Mesendoderm (in vitro differentiated cells): ENCODE measurements at regions not wholly inside any gene's neighbourhood (a gene's known extent, or its start where the extent isn't known, plus 50 kb on each side); places are given as distances from the start of the nearest gene placed in this dataset.

Source experiments
- DNase-seq: peaks from one replicate; pipeline ENCODE4 v3.0.0; 2013
- H2AK5ac ChIP-seq: 2 replicates; pipeline ENCODE4 v1.6.1; 2013; ENCODE audit warnings: low read length, inconsistent platforms
- H2BK120ac ChIP-seq: 2 replicates; pipeline ENCODE4 v1.6.1; 2013; ENCODE audit warnings: low read depth, mild to moderate bottlenecking, low read length, moderate library complexity, mixed read lengths
- H2BK15ac ChIP-seq: replicated peaks from 2 replicates; pipeline ENCODE4 v1.6.1; 2013; ENCODE audit warnings: low read depth, mild to moderate bottlenecking, moderate library complexity
- H2BK5ac ChIP-seq: 2 replicates; pipeline ENCODE4 v1.6.1; 2013; ENCODE audit warnings: low read length, inconsistent platforms
- H3K18ac ChIP-seq: 2 replicates; pipeline ENCODE4 v1.6.1; 2013; ENCODE audit warnings: mild to moderate bottlenecking, low read length, mixed read lengths
- H3K23ac ChIP-seq: one replicate; pipeline ENCODE4 v1.6.1; 2013; ENCODE audit warnings: low read length
- H3K27ac ChIP-seq: 2 replicates; pipeline ENCODE4 v1.5.1; 2013; ENCODE audit warnings: low read depth, mild to moderate bottlenecking, inconsistent platforms, low read length, moderate library complexity
- H3K27me3 ChIP-seq: 2 replicates; pipeline ENCODE4 v1.6.1; 2013; ENCODE audit warnings: low read length, control low read depth, mild to moderate bottlenecking, inconsistent platforms; ENCODE audit not compliant: insufficient read depth, poor library complexity
- H3K36me3 ChIP-seq: 2 replicates; pipeline ENCODE4 v1.6.1; 2013; ENCODE audit warnings: low read length, inconsistent platforms; ENCODE audit not compliant: control insufficient read depth, insufficient read depth
- H3K4ac ChIP-seq: one replicate; pipeline ENCODE4 v1.6.1; 2013; ENCODE audit warnings: low read depth, mild to moderate bottlenecking, low read length, moderate library complexity
- H3K4me1 ChIP-seq: 2 replicates; pipeline ENCODE4 v1.6.1; 2013; ENCODE audit warnings: low read depth, low read length, inconsistent platforms; ENCODE audit not compliant: control insufficient read depth
- H3K4me2 ChIP-seq: 2 replicates; pipeline ENCODE4 v1.6.1; 2013; ENCODE audit warnings: low read length
- H3K4me3 ChIP-seq: 2 replicates; pipeline ENCODE4 v1.5.1; 2013; ENCODE audit warnings: mild to moderate bottlenecking, low read length
- H3K56ac ChIP-seq: one replicate; pipeline ENCODE4 v1.6.1; 2013; ENCODE audit warnings: low read length
- H3K79me1 ChIP-seq: 2 replicates; pipeline ENCODE4 v1.6.1; 2013; ENCODE audit warnings: low read length, inconsistent platforms
- H3K79me2 ChIP-seq: 2 replicates; pipeline ENCODE4 v1.6.1; 2013; ENCODE audit warnings: mild to moderate bottlenecking, low read length; ENCODE audit not compliant: control insufficient read depth, insufficient read depth
- H3K9ac ChIP-seq: 2 replicates; pipeline ENCODE4 v1.6.1; 2013; ENCODE audit warnings: low read length, inconsistent platforms
- H4K5ac ChIP-seq: one replicate; pipeline ENCODE4 v1.6.1; 2013; ENCODE audit warnings: low read length
- H4K8ac ChIP-seq: one replicate; pipeline ENCODE4 v1.6.1; 2013; ENCODE audit warnings: low read depth, mild to moderate bottlenecking, control low read depth, low read length, moderate library complexity
- WGBS: extraction: QIAGEN DNeasy Blood & Tissue Kit; methylation state at CpG from one replicate; pipeline ENCODE4 v1.1.7; 2013; ENCODE audit warnings: low lambda C conversion rate, missing lambda C conversion rate; ENCODE audit not compliant: insufficient coverage; ENCODE audit errors: extremely low coverage; 5-methylcytosine and 5-hydroxymethylcytosine counted together

DNA sequence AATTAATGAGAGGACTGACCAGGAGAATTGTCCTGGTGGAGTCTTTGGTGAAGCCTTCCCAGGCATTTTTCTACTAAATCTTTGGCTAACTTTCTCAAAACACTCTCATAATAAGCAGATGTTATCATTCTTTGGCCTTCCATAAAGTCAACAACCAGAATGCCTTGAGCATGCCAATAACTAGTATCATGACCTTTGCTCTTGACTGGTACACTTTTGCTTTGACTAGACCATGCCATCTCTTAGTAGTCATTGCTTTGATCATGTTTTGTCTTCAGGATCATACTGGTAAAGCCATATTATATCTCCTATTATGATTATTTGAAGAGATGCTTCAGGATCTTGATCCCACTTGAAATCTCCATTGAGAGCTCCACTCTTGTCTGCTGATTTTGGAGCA, 506.9 kb downstream of the ELAVL2 start:
- Histone ChIP-seq H3K4me3 (no peak overlapping the region), H3K27ac (no peak overlapping the region), H2BK15ac (no peak overlapping the region), H3K79me2 (no peaks in the 10 kb centered on the region), H4K5ac (no peak overlapping the region), H3K79me1 (no peaks in the 10 kb centered on the region), H3K27me3 (no peaks in the 10 kb centered on the region), H3K9ac (no peak overlapping the region), H3K4me1 (no peaks in the 10 kb centered on the region), H2AK5ac (no peak overlapping the region), H2BK5ac (no peak overlapping the region), H3K18ac (no peak overlapping the region), H3K36me3 (no peaks in the 10 kb centered on the region), H4K8ac (no peak overlapping the region), H3K4me2 (no peak overlapping the region), H3K56ac (no peak overlapping the region), H3K23ac (no peak overlapping the region), H2BK120ac (no peak overlapping the region), H3K4ac (no peak overlapping the region)
- DNase-seq, result no peak

DNA sequence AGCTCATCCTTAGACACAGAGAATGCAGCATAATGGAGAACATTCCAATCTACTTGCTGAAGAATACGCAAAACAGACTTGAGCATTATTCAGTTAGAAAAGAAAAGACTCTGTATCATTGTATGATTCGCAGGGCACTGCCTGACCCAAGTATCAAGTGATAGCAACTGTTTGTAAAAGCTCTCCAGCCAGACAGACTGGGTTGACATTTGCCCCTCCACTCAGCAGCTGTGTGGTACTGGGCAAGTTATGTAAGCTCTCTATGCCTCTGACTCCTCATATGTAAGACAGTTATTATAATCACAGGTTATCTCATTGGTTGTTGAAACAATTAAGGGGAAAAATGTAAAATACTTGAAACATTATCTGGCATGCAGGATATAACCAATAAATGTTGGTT, 505.0 kb downstream of the ELAVL2 start:
- no peak overlapping the region for H2BK5ac ChIP-seq
- no peak overlapping the region for H3K9ac ChIP-seq
- H3K4me3 ChIP-seq, result no peak overlapping the region
- no peaks in the 10 kb centered on the region for H3K79me1 ChIP-seq
- no peak for DNase-seq
- no peak overlapping the region for H2AK5ac ChIP-seq
- H4K8ac ChIP-seq, result no peak overlapping the region
- H3K79me2 ChIP-seq, result no peaks in the 10 kb centered on the region
- H3K27ac ChIP-seq, result no peak overlapping the region
- no peak overlapping the region for H3K4me2 ChIP-seq
- no peaks in the 10 kb centered on the region for H3K4me1 ChIP-seq
- H3K36me3 ChIP-seq, result no peaks in the 10 kb centered on the region
- H3K18ac ChIP-seq, result no peak overlapping the region
- H2BK120ac ChIP-seq, result no peak overlapping the region
- H3K27me3 ChIP-seq, result no peaks in the 10 kb centered on the region
- no CpG with 5 or more reads among the region's 2 CpGs for WGBS
- H4K5ac ChIP-seq, result no peak overlapping the region
- H3K4ac ChIP-seq, result no peak overlapping the region
- no peak overlapping the region for H3K56ac ChIP-seq
- no peak overlapping the region for H2BK15ac ChIP-seq
- no peak overlapping the region for H3K23ac ChIP-seq

DNA sequence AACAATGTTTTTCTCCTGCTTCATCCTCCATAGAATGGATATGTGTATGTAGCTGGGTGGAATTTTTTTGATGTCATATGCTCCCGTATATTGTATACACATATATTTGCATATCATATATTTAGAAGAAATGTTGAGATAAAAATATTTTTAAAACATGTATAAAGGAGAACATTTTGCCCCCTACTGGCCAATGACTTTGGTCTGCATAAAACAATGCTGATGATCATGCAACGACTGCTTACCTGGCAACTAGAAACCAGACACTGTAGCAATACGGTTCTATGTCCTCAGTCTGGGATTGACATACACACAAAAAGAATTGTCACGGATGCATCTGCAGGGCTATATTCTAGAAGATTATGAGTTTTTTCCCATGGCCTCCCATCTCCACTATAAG, 503.6 kb downstream of the ELAVL2 start:
- Histone ChIP-seq H3K4me2 (no peak overlapping the region), H3K56ac (no peak overlapping the region), H4K5ac (no peak overlapping the region), H3K18ac (no peak overlapping the region), H3K9ac (no peak overlapping the region), H3K4ac (no peak overlapping the region), H2AK5ac (no peak overlapping the region), H2BK5ac (no peak overlapping the region), H3K4me1 (no peaks in the 10 kb centered on the region), H3K79me1 (no peaks in the 10 kb centered on the region), H3K79me2 (no peaks in the 10 kb centered on the region), H3K23ac (no peak overlapping the region), H3K27ac (no peak overlapping the region), H4K8ac (no peak overlapping the region), H3K27me3 (no peaks in the 10 kb centered on the region), H2BK120ac (no peak overlapping the region), H2BK15ac (no peak overlapping the region), H3K36me3 (no peaks in the 10 kb centered on the region), H3K4me3 (no peak overlapping the region)
- no CpG with 5 or more reads among the region's 4 CpGs for WGBS
- DNase-seq, result peak; percentile 6

DNA sequence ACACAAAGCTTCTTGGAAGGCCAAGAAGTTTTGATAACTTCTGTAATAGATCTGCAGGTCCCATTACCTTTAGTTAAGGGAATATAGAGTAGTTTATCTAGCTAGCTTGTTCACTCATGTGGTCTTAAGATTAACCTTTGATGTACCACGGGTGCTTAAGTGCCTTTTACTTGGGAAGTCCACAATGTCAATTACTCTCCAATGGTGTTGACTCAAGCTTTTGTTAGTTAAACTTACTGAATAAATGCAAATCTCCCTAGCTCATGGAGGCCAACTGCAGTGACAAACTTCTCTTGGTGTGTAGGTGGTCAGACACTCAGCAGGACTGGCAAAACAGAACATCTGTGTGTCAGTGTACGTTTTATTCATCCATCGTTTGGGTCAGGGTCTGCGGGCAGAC, 501.5 kb downstream of the ELAVL2 start:
- no peak overlapping the region for H3K27ac ChIP-seq
- no peak overlapping the region for H4K5ac ChIP-seq
- H2BK120ac ChIP-seq, result no peak overlapping the region
- no peak overlapping the region for H3K9ac ChIP-seq
- no peaks in the 10 kb centered on the region for H3K36me3 ChIP-seq
- DNase-seq, result no peak
- no peaks in the 10 kb centered on the region for H3K4me1 ChIP-seq
- no peak overlapping the region for H3K56ac ChIP-seq
- H3K79me1 ChIP-seq, result no peaks in the 10 kb centered on the region
- no peak overlapping the region for H3K4ac ChIP-seq
- no peak overlapping the region for H2AK5ac ChIP-seq
- no CpG with 5 or more reads among the region's 4 CpGs for WGBS
- no peak overlapping the region for H3K4me3 ChIP-seq
- H4K8ac ChIP-seq, result no peak overlapping the region
- H3K23ac ChIP-seq, result no peak overlapping the region
- H3K18ac ChIP-seq, result no peak overlapping the region
- no peak overlapping the region for H3K4me2 ChIP-seq
- H3K79me2 ChIP-seq, result no peaks in the 10 kb centered on the region
- H2BK5ac ChIP-seq, result no peak overlapping the region
- H2BK15ac ChIP-seq, result no peak overlapping the region
- no peaks in the 10 kb centered on the region for H3K27me3 ChIP-seq

DNA sequence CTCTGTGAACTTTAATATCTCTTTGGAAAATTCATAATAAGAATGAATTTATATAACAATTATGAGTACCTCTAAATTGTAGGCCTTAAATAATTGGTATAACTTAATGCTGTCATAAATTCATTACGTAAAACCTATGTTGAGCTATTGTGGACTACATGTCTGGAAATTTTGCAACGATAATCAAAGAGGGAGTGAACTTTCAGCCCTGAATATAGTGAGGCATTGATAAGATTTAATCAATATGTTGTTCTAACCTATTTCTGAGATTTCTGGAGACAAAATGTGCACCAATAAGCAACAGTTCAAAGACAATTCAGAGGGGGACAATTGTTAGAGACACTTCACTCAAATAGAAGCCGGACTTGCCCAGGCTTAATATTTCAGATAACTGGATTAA, 499.4 kb downstream of the ELAVL2 start:
- no peak overlapping the region for H2BK120ac ChIP-seq
- WGBS, result no CpG with 5 or more reads among the region's 3 CpGs

DNA sequence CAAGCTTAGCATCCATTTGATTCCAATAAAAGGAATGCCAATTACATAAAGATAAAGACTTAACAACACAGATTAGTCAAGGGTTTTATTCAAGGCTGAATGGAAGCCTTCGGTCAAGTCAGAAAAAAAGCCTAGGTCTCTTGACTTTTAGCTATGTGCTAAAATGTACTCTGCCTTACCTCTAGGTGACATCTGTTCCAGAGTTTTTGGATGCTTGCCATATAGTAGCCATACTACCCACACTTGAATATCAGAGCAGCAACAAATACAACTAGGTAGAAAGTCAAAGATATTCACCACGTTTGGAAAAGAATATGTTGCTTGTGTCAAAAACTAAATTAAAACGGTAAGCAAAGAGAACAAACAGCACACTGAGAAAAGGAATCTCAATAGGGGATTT, 484.7 kb downstream of the ELAVL2 start:
- H2BK15ac ChIP-seq, result no peak overlapping the region
- no peak overlapping the region for H3K9ac ChIP-seq
- H4K8ac ChIP-seq, result no peak overlapping the region
- H3K23ac ChIP-seq, result no peak overlapping the region
- no peak overlapping the region for H2BK5ac ChIP-seq
- no peaks in the 10 kb centered on the region for H3K79me1 ChIP-seq
- no peaks in the 10 kb centered on the region for H3K79me2 ChIP-seq
- H3K4me2 ChIP-seq, result no peak overlapping the region
- no peak overlapping the region for H4K5ac ChIP-seq
- H3K4me3 ChIP-seq, result no peak overlapping the region
- H3K27me3 ChIP-seq, result no peaks in the 10 kb centered on the region
- no CpG with 5 or more reads among the region's 3 CpGs for WGBS
- no peak overlapping the region for H3K56ac ChIP-seq
- no peaks in the 10 kb centered on the region for H3K36me3 ChIP-seq
- no peak overlapping the region for H3K18ac ChIP-seq
- DNase-seq, result no peak
- H3K27ac ChIP-seq, result no peak overlapping the region
- no peak overlapping the region for H3K4ac ChIP-seq
- no peaks in the 10 kb centered on the region for H3K4me1 ChIP-seq
- no peak overlapping the region for H2BK120ac ChIP-seq
- H2AK5ac ChIP-seq, result no peak overlapping the region

More for the DNA sequence above, 499.4 kb downstream of the ELAVL2 start:
- Histone ChIP-seq H3K56ac (no peak overlapping the region), H3K4me1 (no peaks in the 10 kb centered on the region), H4K8ac (no peak overlapping the region), H2BK5ac (no peak overlapping the region), H3K27me3 (no peaks in the 10 kb centered on the region), H2BK15ac (no peak overlapping the region), H3K27ac (no peak overlapping the region), H3K9ac (no peak overlapping the region), H2AK5ac (no peak overlapping the region), H3K36me3 (no peaks in the 10 kb centered on the region), H3K4ac (no peak overlapping the region), H3K18ac (no peak overlapping the region), H3K4me2 (no peak overlapping the region), H3K4me3 (no peak overlapping the region), H3K23ac (no peak overlapping the region), H3K79me2 (no peaks in the 10 kb centered on the region), H3K79me1 (no peaks in the 10 kb centered on the region), H4K5ac (no peak overlapping the region)
- no peak for DNase-seq
